WI38 (cell line): ENCODE measurements at regions not wholly inside any gene's neighbourhood (a gene's known extent, or its start where the extent isn't known, plus 50 kb on each side); places are given as distances from the start of the nearest gene placed in this dataset.

Experiments used
- H3K4me3 ChIP-seq: 2 replicates; pipeline ENCODE4 v1.5.1; 2011; ENCODE audit warnings: low read depth, mild to moderate bottlenecking, control low read depth, low read length
- CTCF ChIP-seq: IDR thresholded peaks from 2 replicates; pipeline ENCODE4 v1.5.1; 2012; ENCODE audit warnings: low read depth, mild to moderate bottlenecking, control low read depth, low read length

- H3K4me3 ChIP-seq, result no peak overlapping the region
- TF ChIP-seq CTCF, result no peak
Observed at GRCh38 chr2:238568455-238569440, 142.0 kb downstream of the ASB1 start.

- no peak overlapping the region for H3K4me3 ChIP-seq
- TF ChIP-seq CTCF, result no peak
Observed at GRCh38 chr2:238569507-238570195, 142.9 kb downstream of the ASB1 start.

GRCh38 chr2:238570391-238570790, 143.7 kb downstream of the ASB1 start:
- no peak overlapping the region for H3K4me3 ChIP-seq
- TF ChIP-seq CTCF, result no peak

GRCh38 chr2:238570926-238571325, 144.2 kb downstream of the ASB1 start:
- no peak overlapping the region for H3K4me3 ChIP-seq
- TF ChIP-seq CTCF, result no peak

- TF ChIP-seq CTCF, result no peak
- H3K4me3 ChIP-seq, result no peak overlapping the region
Observed at GRCh38 chr2:238571661-238572372, 145.1 kb downstream of the ASB1 start.

- no peak overlapping the region for H3K4me3 ChIP-seq
- TF ChIP-seq CTCF, result peak; percentile 59
Observed at GRCh38 chr2:238573065-238573778, 146.5 kb downstream of the ASB1 start.
